Vagina (tissue), 2 donors: ENCODE measurements at regions not wholly inside any gene's neighbourhood (a gene's known extent, or its start where the extent isn't known, plus 50 kb on each side); places are given as distances from the start of the nearest gene placed in this dataset.

Experiments used
- CTCF ChIP-seq, 3 experiments: fragments of 450-650 bp in 2 of 3; fragments of 200-600 bp in 1 of 3; sonication (generic) in 1 of 3; IDR thresholded peaks; one replicate each; pipeline ENCODE4 v1.5.1; 2017 to 2019; ENCODE audit warnings: antibody characterized with exemption in 3 of 3, mild to moderate bottlenecking in 2 of 3, moderate library complexity in 2 of 3
- POLR2AphosphoS5 ChIP-seq, 2 donors: sonication (generic); formaldehyde crosslinking; IDR thresholded peaks; one replicate each; pipeline ENCODE4 v1.9.0; 2017; ENCODE audit warnings: antibody characterized with exemption in 2 of 2, mild to moderate bottlenecking in 2 of 2, low read depth in 1 of 2; ENCODE audit not compliant: insufficient read depth in 1 of 2

DNA sequence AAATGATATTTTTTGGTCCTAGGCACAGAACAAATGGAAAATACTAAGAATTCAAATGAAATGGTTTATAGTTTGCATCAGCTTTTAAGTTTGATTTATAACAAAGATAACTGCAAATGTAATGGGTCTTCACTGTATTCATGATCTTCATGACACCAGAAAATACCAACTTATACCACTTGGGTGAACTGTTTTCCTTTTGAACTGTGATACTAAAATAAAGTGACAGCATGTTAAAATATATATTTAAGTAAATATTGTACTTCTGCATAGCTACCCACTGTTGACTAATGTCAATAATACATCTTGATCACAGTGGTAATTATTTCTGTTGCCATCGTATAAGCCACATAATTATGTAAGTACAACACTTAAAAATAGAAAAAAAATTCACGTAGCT is 442.0 kb upstream of the ANKRD30A start:
- TF ChIP-seq CTCF (IDR thresholded peaks at IDR 0.05) (no peak), POLR2AphosphoS5 (IDR thresholded peaks at IDR 0.05; ENCODE audit: insufficient read depth in 1 of 2, low read depth in 1 of 2) (no peak)
